ENCODE measurements at regions not wholly inside any gene's neighbourhood (a gene's known extent, or its start where the extent isn't known, plus 50 kb on each side); places are given as distances from the start of the nearest gene placed in this dataset.

DNA sequence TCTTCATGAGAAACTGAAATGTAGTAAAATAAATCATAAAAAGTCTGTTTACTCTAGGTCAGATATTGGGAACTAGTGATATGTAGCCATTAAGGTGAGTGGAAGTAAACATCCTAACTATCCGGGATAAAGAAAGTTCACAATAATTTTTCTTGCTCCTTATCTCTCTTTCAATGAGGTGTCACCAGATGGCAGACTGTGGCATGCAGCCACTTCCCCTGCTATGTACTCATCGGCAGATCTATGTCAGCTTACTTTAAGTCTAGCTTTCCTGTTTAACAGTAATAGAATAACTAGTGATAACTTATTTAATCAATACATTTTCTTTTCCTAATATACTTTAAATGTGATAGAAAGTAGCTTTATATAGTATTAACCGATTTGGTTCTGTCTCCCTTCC is 181.9 kb downstream of the NDFIP2 start:
- TF ChIP-seq, protein P1, sequence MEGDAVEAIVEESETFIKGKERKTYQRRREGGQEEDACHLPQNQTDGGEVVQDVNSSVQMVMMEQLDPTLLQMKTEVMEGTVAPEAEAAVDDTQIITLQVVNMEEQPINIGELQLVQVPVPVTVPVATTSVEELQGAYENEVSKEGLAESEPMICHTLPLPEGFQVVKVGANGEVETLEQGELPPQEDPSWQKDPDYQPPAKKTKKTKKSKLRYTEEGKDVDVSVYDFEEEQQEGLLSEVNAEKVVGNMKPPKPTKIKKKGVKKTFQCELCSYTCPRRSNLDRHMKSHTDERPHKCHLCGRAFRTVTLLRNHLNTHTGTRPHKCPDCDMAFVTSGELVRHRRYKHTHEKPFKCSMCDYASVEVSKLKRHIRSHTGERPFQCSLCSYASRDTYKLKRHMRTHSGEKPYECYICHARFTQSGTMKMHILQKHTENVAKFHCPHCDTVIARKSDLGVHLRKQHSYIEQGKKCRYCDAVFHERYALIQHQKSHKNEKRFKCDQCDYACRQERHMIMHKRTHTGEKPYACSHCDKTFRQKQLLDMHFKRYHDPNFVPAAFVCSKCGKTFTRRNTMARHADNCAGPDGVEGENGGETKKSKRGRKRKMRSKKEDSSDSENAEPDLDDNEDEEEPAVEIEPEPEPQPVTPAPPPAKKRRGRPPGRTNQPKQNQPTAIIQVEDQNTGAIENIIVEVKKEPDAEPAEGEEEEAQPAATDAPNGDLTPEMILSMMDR (IDR thresholded peaks at IDR 0.05 in 2 of 3, conservative IDR thresholded peaks at IDR 0.05 in 1 of 3; ENCODE audit: borderline replicate concordance in 1 of 3, insufficient read depth in 1 of 3, low read depth in 2 of 3, low read length in 2 of 3): no peak
- TF ChIP-seq ZNF274 (IDR thresholded peaks at IDR 0.05; ENCODE audit: low read depth, low read length): no peak
- no peak for TF ChIP-seq FOSL1 (IDR thresholded peaks at IDR 0.05; ENCODE audit: low read depth)
- no peak for TF ChIP-seq EZH2phosphoT487 (IDR thresholded peaks at IDR 0.05; ENCODE audit: borderline replicate concordance)
- TF ChIP-seq EZH2 (IDR thresholded peaks at IDR 0.05): no peak
- TF ChIP-seq JUND (IDR thresholded peaks at IDR 0.05): no peak
- no peak for TF ChIP-seq POLR2A (IDR thresholded peaks at IDR 0.05; ENCODE audit: borderline replicate concordance, extremely low read depth, insufficient read depth, insufficient read length)
- TF ChIP-seq TCF7L2 (IDR thresholded peaks at IDR 0.05; ENCODE audit: borderline replicate concordance, extremely low read depth, insufficient read depth, insufficient read length): no peak
- TF ChIP-seq SP1 (IDR thresholded peaks at IDR 0.05; ENCODE audit: low read depth): no peak
- TF ChIP-seq YY1 (IDR thresholded peaks at IDR 0.05; ENCODE audit: extremely low read depth, insufficient replicate concordance, low read depth, low read length): no peak
- TF ChIP-seq, protein P2, sequence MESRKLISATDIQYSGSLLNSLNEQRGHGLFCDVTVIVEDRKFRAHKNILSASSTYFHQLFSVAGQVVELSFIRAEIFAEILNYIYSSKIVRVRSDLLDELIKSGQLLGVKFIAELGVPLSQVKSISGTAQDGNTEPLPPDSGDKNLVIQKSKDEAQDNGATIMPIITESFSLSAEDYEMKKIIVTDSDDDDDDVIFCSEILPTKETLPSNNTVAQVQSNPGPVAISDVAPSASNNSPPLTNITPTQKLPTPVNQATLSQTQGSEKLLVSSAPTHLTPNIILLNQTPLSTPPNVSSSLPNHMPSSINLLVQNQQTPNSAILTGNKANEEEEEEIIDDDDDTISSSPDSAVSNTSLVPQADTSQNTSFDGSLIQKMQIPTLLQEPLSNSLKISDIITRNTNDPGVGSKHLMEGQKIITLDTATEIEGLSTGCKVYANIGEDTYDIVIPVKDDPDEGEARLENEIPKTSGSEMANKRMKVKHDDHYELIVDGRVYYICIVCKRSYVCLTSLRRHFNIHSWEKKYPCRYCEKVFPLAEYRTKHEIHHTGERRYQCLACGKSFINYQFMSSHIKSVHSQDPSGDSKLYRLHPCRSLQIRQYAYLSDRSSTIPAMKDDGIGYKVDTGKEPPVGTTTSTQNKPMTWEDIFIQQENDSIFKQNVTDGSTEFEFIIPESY (IDR thresholded peaks at IDR 0.05; ENCODE audit: extremely low read depth, insufficient replicate concordance, low read length): no peak
- TF ChIP-seq, protein P3, sequence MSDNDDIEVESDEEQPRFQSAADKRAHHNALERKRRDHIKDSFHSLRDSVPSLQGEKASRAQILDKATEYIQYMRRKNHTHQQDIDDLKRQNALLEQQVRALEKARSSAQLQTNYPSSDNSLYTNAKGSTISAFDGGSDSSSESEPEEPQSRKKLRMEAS (IDR thresholded peaks at IDR 0.05): no peak
